ENCODE measurements at regions not wholly inside any gene's neighbourhood (a gene's known extent, or its start where the extent isn't known, plus 50 kb on each side); places are given as distances from the start of the nearest gene placed in this dataset.

DNA sequence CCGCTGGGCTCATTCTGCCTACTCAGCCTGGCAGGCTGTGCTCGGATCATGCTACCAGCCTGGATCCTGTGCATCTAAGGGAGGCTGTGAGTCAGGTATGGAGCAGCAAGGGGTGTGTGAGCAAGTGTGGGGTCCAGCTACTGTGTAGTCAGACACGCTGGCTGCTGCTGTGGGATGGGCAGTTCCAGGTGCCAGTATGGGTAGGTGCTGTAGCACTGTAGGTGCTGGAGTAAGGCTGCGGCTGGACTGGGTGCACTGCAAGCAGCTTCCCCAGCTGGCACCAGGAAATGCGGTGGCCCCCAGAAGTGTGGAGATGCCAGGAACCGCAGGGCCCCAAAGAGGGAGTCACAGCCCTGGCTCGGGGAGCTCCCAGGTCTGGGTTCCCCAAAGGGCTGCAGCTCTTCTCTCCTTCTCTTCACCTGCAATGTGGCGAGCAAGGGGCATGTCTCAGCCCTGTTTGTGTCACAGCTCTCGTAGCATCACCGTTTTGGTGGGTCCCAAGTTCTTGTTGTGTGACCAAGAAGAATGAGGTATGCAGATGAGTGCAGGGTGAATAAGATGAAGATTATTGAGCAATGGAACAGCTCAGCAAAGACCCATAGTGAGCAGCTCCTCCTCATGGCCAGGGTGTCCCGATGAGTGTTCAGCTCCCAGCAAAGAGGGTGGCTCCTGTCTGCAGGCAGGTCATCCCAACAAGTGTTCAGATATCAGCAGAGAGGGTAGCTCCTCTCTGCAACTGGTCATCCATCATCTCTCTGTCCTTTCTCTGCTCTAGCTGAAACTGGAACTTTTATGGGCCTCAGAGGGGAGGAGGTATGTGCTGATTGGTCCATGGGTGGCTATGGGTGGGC is 462.9 kb downstream of the TBC1D22A start:
- Mint-ChIP-seq H3K27me3 (peaks cover 8 to 10% of the 10 kb centered on the region in 2 donors), H3K9me3 (no peaks in the 10 kb centered on the region), H3K4me1 (no peaks in the 10 kb centered on the region), H3K36me3 (no peaks in the 10 kb centered on the region), H3K27ac (no peak overlapping the region), H3K4me3 (no peak overlapping the region)
- no peaks in the 10 kb centered on the region for H3K36me3 ChIP-seq (ENCODE audit: control insufficient read depth in 2 of 2, extremely low read depth in 1 of 2, insufficient read depth in 1 of 2, low read length in 1 of 2)
- H3K9me3 ChIP-seq, result no peaks in the 10 kb centered on the region
- H3K4me3 ChIP-seq (ENCODE audit: control insufficient read depth in 1 of 2, extremely low read depth in 1 of 2, low read length in 1 of 2), result no peak overlapping the region
- no peak overlapping the region for H3K27ac ChIP-seq (ENCODE audit: low read length)
- ATAC-seq (replicated peaks in 1 of 4), result no peak
- DNase-seq, result peak in 1 of 35 experiments; percentile 10
- CTCF ChIA-PET, result no interaction called here
- H3K4me1 ChIP-seq (ENCODE audit: control insufficient read depth in 1 of 2, extremely low read depth in 1 of 2, insufficient read depth in 2 of 2, low read length in 2 of 2), result no peaks in the 10 kb centered on the region
- H3K27me3 ChIP-seq (replicated peaks in 1 of 2; ENCODE audit: control insufficient read depth in 2 of 2, extremely low read depth in 1 of 2, insufficient read depth in 2 of 2, low read length in 1 of 2), result peaks cover 0 to 8% of the 10 kb centered on the region in 2 experiments
- 83% methylated on average over 9 of the region's 11 CpGs for WGBS (ENCODE audit: insufficient coverage)
- POLR2A ChIA-PET, result no interaction called here

Data from T-cell (primary cell).